DND-41 (cell line): ENCODE measurements at regions not wholly inside any gene's neighbourhood (a gene's known extent, or its start where the extent isn't known, plus 50 kb on each side); places are given as distances from the start of the nearest gene placed in this dataset.

Source experiments
- ATAC-seq: fragments of 200-7000 bp; cut with Tn5 transposase; 3 replicates; pipeline ENCODE4 v1.9.1; 2021; ENCODE audit warnings: low read depth; ENCODE audit not compliant: insufficient read depth
- DNase-seq: peaks from one replicate; pipeline ENCODE4 v3.0.0-alpha.2; 2020
- H2AFZ ChIP-seq: 2 replicates; pipeline ENCODE4 v1.6.0; 2012; ENCODE audit warnings: low read depth, low read length
- H3K27ac ChIP-seq: 2 replicates; pipeline ENCODE4 v1.5.1; 2012; ENCODE audit warnings: low read length, inconsistent platforms
- H3K27me3 ChIP-seq: fragments of 200-600 bp; sonication (generic); 2 replicates; pipeline ENCODE4 v1.6.0; 2012; ENCODE audit warnings: low read length, mild to moderate bottlenecking, inconsistent platforms; ENCODE audit not compliant: insufficient read depth, poor library complexity
- H3K36me3 ChIP-seq: 2 replicates; pipeline ENCODE4 v1.5.1; 2012; ENCODE audit warnings: low read length, inconsistent platforms; ENCODE audit not compliant: insufficient read depth
- H3K4me1 ChIP-seq: 2 replicates; pipeline ENCODE4 v1.5.1; 2012; ENCODE audit warnings: mild to moderate bottlenecking, low read length; ENCODE audit not compliant: insufficient read depth
- H3K4me2 ChIP-seq: 2 replicates; pipeline ENCODE4 v1.6.0; 2012; ENCODE audit warnings: mild to moderate bottlenecking, moderate library complexity, low read length, inconsistent platforms; ENCODE audit not compliant: insufficient read depth
- H3K4me3 ChIP-seq, 2 experiments: fragments of 200-600 bp in 1 of 2; shearing (Covaris generic) in 1 of 2; 2 replicates each; pipeline ENCODE4 v1.5.1; 2012 to 2016; ENCODE audit warnings: inconsistent platforms in 2 of 2, low read length in 2 of 2, mild to moderate bottlenecking in 2 of 2, low read depth in 1 of 2, moderate library complexity in 1 of 2
- H3K79me2 ChIP-seq: 2 replicates; pipeline ENCODE4 v1.6.0; 2012; ENCODE audit warnings: low read length, inconsistent platforms; ENCODE audit not compliant: insufficient read depth
- H3K9ac ChIP-seq: 2 replicates; pipeline ENCODE4 v1.6.0; 2012; ENCODE audit warnings: low read depth, mild to moderate bottlenecking, inconsistent platforms, low read length, moderate library complexity
- H3K9me3 ChIP-seq: 2 replicates; pipeline ENCODE4 v1.5.1; 2012; ENCODE audit warnings: low read length, moderate library complexity, mild to moderate bottlenecking, inconsistent platforms; ENCODE audit not compliant: insufficient read depth, severe bottlenecking
- H4K20me1 ChIP-seq: 2 replicates; pipeline ENCODE4 v1.6.0; 2012; ENCODE audit warnings: low read length; ENCODE audit not compliant: insufficient read depth
- CTCF ChIP-seq: IDR thresholded peaks from 2 replicates; pipeline ENCODE4 v1.5.1; 2012; ENCODE audit warnings: borderline replicate concordance, low read length, moderate library complexity, mild to moderate bottlenecking; ENCODE audit not compliant: poor library complexity, severe bottlenecking; ENCODE audit errors: extremely low read depth
- EZH2 ChIP-seq: IDR thresholded peaks from 3 replicates; pipeline ENCODE4 v1.6.1; 2012; ENCODE audit warnings: borderline replicate concordance, low read depth, mild to moderate bottlenecking, moderate library complexity, low read length, inconsistent platforms; ENCODE audit not compliant: severe bottlenecking

- TF ChIP-seq CTCF (no peak), EZH2 (no peak)
- no peak for ATAC-seq
- no peaks in the 10 kb centered on the region for H3K27me3 ChIP-seq
Measured at GRCh38 chrY:19055232-19056137, 281.9 kb upstream of the HSFY2 start.

GRCh38 chrY:19053806-19054205 lies 280.3 kb upstream of the HSFY2 start:
- no peak overlapping the region for H2AFZ ChIP-seq
- no peak overlapping the region for H3K9ac ChIP-seq
- no peak for DNase-seq
- H3K36me3 ChIP-seq: no peaks in the 10 kb centered on the region
- H3K4me2 ChIP-seq: no peak overlapping the region
- H3K4me1 ChIP-seq: no peaks in the 10 kb centered on the region
- H3K79me2 ChIP-seq: no peaks in the 10 kb centered on the region
- H4K20me1 ChIP-seq: no peaks in the 10 kb centered on the region
- H3K4me3 ChIP-seq: no peak overlapping the region
- no peak for ATAC-seq
- no peaks in the 10 kb centered on the region for H3K27me3 ChIP-seq
- TF ChIP-seq CTCF (no peak), EZH2 (no peak)
- H3K9me3 ChIP-seq: no peaks in the 10 kb centered on the region
- no peak overlapping the region for H3K27ac ChIP-seq

More at GRCh38 chrY:19055232-19056137, 281.9 kb upstream of the HSFY2 start:
- no peaks in the 10 kb centered on the region for H3K36me3 ChIP-seq
- DNase-seq: no peak
- no peak overlapping the region for H2AFZ ChIP-seq
- no peaks in the 10 kb centered on the region for H3K4me1 ChIP-seq
- H3K9ac ChIP-seq: no peak overlapping the region
- H3K4me2 ChIP-seq: no peak overlapping the region
- H3K27ac ChIP-seq: no peak overlapping the region
- H3K79me2 ChIP-seq: no peaks in the 10 kb centered on the region
- no peaks in the 10 kb centered on the region for H3K9me3 ChIP-seq
- no peaks in the 10 kb centered on the region for H4K20me1 ChIP-seq
- no peak overlapping the region for H3K4me3 ChIP-seq

- DNase-seq: no peak
- Histone ChIP-seq H2AFZ (no peak overlapping the region), H3K4me3 (no peak overlapping the region), H3K4me1 (no peaks in the 10 kb centered on the region), H3K27ac (no peak overlapping the region), H3K4me2 (no peak overlapping the region), H3K27me3 (no peaks in the 10 kb centered on the region), H3K79me2 (no peaks in the 10 kb centered on the region), H4K20me1 (no peaks in the 10 kb centered on the region), H3K9ac (no peak overlapping the region), H3K36me3 (no peaks in the 10 kb centered on the region), H3K9me3 (no peaks in the 10 kb centered on the region)
- no peak for TF ChIP-seq CTCF
- no peak for TF ChIP-seq EZH2
- no peak for ATAC-seq
Measured at GRCh38 chrY:19051021-19051420, 277.5 kb upstream of the HSFY2 start.
